Thyroid gland (tissue), 4 donors: ENCODE measurements at regions not wholly inside any gene's neighbourhood (a gene's known extent, or its start where the extent isn't known, plus 50 kb on each side); places are given as distances from the start of the nearest gene placed in this dataset.

Experiments used
- POLR2A ChIP-seq, 2 donors: fragments of 450-650 bp; IDR thresholded peaks; one replicate each; pipeline ENCODE4 v1.6.1; 2017; ENCODE audit warnings: antibody characterized with exemption in 2 of 2, mild to moderate bottlenecking in 2 of 2, moderate library complexity in 1 of 2
- TF ChIP-seq, protein P1 (sequence below), 6 experiments: fragments of 200-600 bp in 3 of 6; fragments of 450-650 bp in 3 of 6; sonication (generic) in 3 of 6; IDR thresholded peaks; one replicate each; pipeline ENCODE4 v1.5.1; 2016 to 2019; ENCODE audit warnings: antibody characterized with exemption in 6 of 6, mild to moderate bottlenecking in 2 of 6, inconsistent platforms in 1 of 6, moderate library complexity in 1 of 6

DNA sequence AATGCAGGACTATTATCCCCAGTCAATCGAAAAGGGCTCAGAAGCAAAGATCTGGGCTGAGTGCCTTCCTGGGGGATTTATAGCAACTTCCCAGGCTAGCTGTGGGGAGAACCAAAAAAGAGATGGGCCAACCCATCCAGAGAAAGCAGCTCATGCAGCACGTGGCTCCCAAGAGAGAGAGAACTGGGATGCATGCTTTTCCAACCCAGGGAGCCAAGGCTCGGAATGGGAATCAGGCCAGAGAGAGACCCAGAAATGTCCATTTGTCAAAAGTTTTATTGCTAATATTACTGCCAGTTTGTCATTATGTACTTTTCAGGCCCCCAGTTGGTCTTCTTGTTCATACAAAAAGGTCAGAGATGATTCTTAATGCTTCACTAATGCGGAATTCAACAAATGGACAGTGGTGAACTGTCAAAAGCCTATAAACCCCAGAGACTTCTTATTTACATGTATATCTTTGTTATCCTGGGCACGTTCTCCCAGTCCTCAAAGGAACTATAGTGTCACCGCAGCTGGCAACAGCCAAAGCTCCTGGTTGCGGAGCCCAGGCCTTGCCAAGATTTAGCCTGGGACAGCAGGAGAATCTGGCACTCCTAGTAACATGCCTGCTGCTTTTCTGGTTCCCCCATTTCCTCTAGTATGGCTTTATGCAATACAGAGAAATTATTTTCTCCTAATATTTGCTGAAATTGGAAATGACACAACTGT, 139.1 kb upstream of the POU3F2 start:
- TF ChIP-seq, protein P1, sequence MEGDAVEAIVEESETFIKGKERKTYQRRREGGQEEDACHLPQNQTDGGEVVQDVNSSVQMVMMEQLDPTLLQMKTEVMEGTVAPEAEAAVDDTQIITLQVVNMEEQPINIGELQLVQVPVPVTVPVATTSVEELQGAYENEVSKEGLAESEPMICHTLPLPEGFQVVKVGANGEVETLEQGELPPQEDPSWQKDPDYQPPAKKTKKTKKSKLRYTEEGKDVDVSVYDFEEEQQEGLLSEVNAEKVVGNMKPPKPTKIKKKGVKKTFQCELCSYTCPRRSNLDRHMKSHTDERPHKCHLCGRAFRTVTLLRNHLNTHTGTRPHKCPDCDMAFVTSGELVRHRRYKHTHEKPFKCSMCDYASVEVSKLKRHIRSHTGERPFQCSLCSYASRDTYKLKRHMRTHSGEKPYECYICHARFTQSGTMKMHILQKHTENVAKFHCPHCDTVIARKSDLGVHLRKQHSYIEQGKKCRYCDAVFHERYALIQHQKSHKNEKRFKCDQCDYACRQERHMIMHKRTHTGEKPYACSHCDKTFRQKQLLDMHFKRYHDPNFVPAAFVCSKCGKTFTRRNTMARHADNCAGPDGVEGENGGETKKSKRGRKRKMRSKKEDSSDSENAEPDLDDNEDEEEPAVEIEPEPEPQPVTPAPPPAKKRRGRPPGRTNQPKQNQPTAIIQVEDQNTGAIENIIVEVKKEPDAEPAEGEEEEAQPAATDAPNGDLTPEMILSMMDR (IDR thresholded peaks at IDR 0.05): no peak
- no peak for TF ChIP-seq POLR2A (IDR thresholded peaks at IDR 0.05)
